Chondrocyte (in vitro differentiated cells): ENCODE measurements at regions not wholly inside any gene's neighbourhood (a gene's known extent, or its start where the extent isn't known, plus 50 kb on each side); places are given as distances from the start of the nearest gene placed in this dataset.

Experiments
- DNase-seq: peaks from one replicate; pipeline ENCODE4 v3.0.0; 2021; ENCODE audit warnings: mixed read lengths, low spot score
- H3K27ac Mint-ChIP-seq: one replicate; pipeline ENCODE4 v1.8.0; 2021; ENCODE audit warnings: mild to moderate bottlenecking, moderate library complexity, mixed read lengths; ENCODE audit not compliant: unreplicated experiment
- H3K27me3 Mint-ChIP-seq: 2 replicates; pipeline ENCODE4 v1.8.0; 2021; ENCODE audit warnings: low read depth, mixed read lengths
- H3K36me3 Mint-ChIP-seq: 2 replicates; pipeline ENCODE4 v1.8.0; 2021; ENCODE audit warnings: low read depth, mixed read lengths
- H3K4me1 Mint-ChIP-seq: 2 replicates; pipeline ENCODE4 v1.8.0; 2021; ENCODE audit warnings: low read depth, mild to moderate bottlenecking, mixed read lengths
- H3K4me3 Mint-ChIP-seq: one replicate; pipeline ENCODE4 v1.8.0; 2021; ENCODE audit warnings: mild to moderate bottlenecking, moderate library complexity, mixed read lengths; ENCODE audit not compliant: unreplicated experiment
- H3K9me3 Mint-ChIP-seq: 2 replicates; pipeline ENCODE4 v1.8.0; 2021; ENCODE audit warnings: low read depth, mixed read lengths
- CTCF ChIP-seq: fragments of 200-600 bp; sonication (generic); IDR thresholded peaks from 2 replicates; pipeline ENCODE4 v1.5.0; 2021; ENCODE audit warnings: antibody characterized with exemption, mild to moderate bottlenecking, moderate library complexity

- Mint-ChIP-seq H3K27me3 (peaks cover 2% of the 10 kb centered on the region), H3K4me1 (no peaks in the 10 kb centered on the region), H3K27ac (no peak overlapping the region), H3K36me3 (no peaks in the 10 kb centered on the region), H3K4me3 (no peak overlapping the region), H3K9me3 (no peaks in the 10 kb centered on the region)
- TF ChIP-seq CTCF = no peak
- no peak for DNase-seq
Observed at GRCh38 chr10:108167766-108168165, 1003.3 kb upstream of the SORCS1 start.

GRCh38 chr10:108166401-108166800 is 1001.9 kb upstream of the SORCS1 start:
- TF ChIP-seq CTCF = no peak
- H3K4me3 Mint-ChIP-seq = no peak overlapping the region

GRCh38 chr10:108147346-108147745 is 982.8 kb upstream of the SORCS1 start:
- no peak for DNase-seq
- no peak for TF ChIP-seq CTCF
- Mint-ChIP-seq H3K36me3 (no peaks in the 10 kb centered on the region), H3K4me1 (no peaks in the 10 kb centered on the region), H3K4me3 (no peak overlapping the region), H3K27ac (no peak overlapping the region), H3K9me3 (peaks cover 25% of the 10 kb centered on the region), H3K27me3 (no peaks in the 10 kb centered on the region)

More at GRCh38 chr10:108166401-108166800, 1001.9 kb upstream of the SORCS1 start:
- Mint-ChIP-seq H3K27ac (no peak overlapping the region), H3K36me3 (no peaks in the 10 kb centered on the region), H3K27me3 (peaks cover 2% of the 10 kb centered on the region), H3K4me1 (no peaks in the 10 kb centered on the region), H3K9me3 (no peaks in the 10 kb centered on the region)
- DNase-seq = no peak

- H3K27me3 Mint-ChIP-seq = no peaks in the 10 kb centered on the region
- H3K27ac Mint-ChIP-seq = no peak overlapping the region
- TF ChIP-seq CTCF = no peak
- no peaks in the 10 kb centered on the region for H3K4me1 Mint-ChIP-seq
- peaks cover 5% of the 10 kb centered on the region for H3K9me3 Mint-ChIP-seq
- no peaks in the 10 kb centered on the region for H3K36me3 Mint-ChIP-seq
- DNase-seq = no peak
- no peak overlapping the region for H3K4me3 Mint-ChIP-seq
Observed at GRCh38 chr10:108141064-108141463, 976.6 kb upstream of the SORCS1 start.

- no peak for DNase-seq
- H3K4me3 Mint-ChIP-seq = no peak overlapping the region
- H3K9me3 Mint-ChIP-seq = peaks cover 2% of the 10 kb centered on the region
- H3K27me3 Mint-ChIP-seq = no peaks in the 10 kb centered on the region
- TF ChIP-seq CTCF = no peak
- no peak overlapping the region for H3K27ac Mint-ChIP-seq
- H3K4me1 Mint-ChIP-seq = no peaks in the 10 kb centered on the region
- no peaks in the 10 kb centered on the region for H3K36me3 Mint-ChIP-seq
Observed at GRCh38 chr10:108132303-108132702, 967.8 kb upstream of the SORCS1 start.
